ENCODE measurements at regions not wholly inside any gene's neighbourhood (a gene's known extent, or its start where the extent isn't known, plus 50 kb on each side); places are given as distances from the start of the nearest gene placed in this dataset.

DNA sequence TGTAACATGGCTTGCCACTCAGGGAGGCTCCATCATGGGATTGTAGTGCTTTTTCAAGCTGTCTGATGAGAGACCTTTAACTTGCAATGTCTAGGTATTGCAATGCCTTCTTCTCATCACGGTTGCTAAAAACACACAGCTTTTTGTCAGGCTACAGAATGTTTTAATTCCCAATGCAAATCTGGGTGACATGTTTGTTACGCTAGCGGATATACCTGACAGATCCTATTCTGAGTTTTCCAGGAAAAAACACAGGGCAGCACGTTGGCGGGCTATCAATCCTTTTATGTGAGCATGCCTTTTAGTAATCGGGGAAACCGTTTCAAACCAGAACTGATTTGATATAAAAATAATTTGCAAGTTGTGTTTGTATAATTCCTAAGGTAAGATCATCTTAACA, 577.2 kb upstream of the MAP3K7 start:
- Histone ChIP-seq H3K9me3 (ENCODE audit: control insufficient read depth in 1 of 2, low read length in 2 of 2) (peaks cover 0 to 2% of the 10 kb centered on the region in 2 donors), H3K36me3 (ENCODE audit: control insufficient read depth in 1 of 2, insufficient read depth in 2 of 2, low read length in 2 of 2) (no peaks in the 10 kb centered on the region), H3K27ac (ENCODE audit: low read length) (no peak overlapping the region)

GRCh38 chr6:91161246-91161645, 574.4 kb upstream of the MAP3K7 start:
- Histone ChIP-seq H3K4me3 (ENCODE audit: low read depth in 1 of 2, low read length in 2 of 2) (no peak overlapping the region), H3K27ac (ENCODE audit: low read length) (no peak overlapping the region), H3K9me3 (ENCODE audit: control insufficient read depth in 1 of 2, low read length in 2 of 2) (peaks cover 0 to 2% of the 10 kb centered on the region in 2 donors), H3K4me1 (ENCODE audit: control insufficient read depth in 1 of 2, insufficient read depth in 2 of 2, low read length in 2 of 2) (no peaks in the 10 kb centered on the region), H3K27me3 (ENCODE audit: low read depth, low read length) (no peaks in the 10 kb centered on the region), H3K36me3 (ENCODE audit: control insufficient read depth in 1 of 2, insufficient read depth in 2 of 2, low read length in 2 of 2) (no peaks in the 10 kb centered on the region)

More for the DNA sequence above, 577.2 kb upstream of the MAP3K7 start:
- no peaks in the 10 kb centered on the region for H3K27me3 ChIP-seq (ENCODE audit: low read depth, low read length)
- no peaks in the 10 kb centered on the region for H3K4me1 ChIP-seq (ENCODE audit: control insufficient read depth in 1 of 2, insufficient read depth in 2 of 2, low read length in 2 of 2)
- H3K4me3 ChIP-seq (ENCODE audit: low read depth in 1 of 2, low read length in 2 of 2) = no peak overlapping the region

DNA sequence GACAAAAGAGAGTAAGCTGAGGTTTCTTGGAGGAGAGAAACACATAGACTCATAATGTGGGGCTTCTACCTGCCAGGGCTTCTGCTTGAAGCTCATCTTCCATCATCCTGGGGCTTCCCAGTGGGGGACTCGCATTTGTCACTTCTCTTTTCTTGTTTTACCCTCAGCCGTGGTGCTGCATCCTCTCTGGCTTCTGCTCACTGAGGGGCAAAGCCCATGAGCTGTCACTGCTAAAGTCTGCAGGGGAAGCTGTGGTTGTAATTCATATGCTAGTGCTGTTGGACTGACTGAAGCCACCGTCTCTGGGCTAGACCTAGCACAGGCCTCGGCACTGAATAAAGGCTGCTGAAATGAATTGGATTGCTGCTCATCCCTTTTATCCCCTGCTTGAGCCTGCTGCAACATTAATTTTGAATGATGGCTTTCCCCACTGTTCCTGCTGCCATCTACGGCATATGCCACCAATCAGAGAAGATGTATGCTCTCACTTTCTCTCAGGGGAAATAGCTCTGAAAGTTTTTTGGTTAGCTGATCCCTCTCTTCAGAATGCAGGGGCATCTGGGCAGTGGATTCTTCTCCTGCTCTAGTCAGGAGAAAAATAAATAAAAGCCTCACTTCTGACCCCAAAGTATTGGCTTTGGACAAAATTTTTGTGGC, 568.4 kb upstream of the MAP3K7 start:
- H3K4me3 ChIP-seq (ENCODE audit: low read depth in 1 of 2, low read length in 2 of 2) = no peak overlapping the region
- H3K4me1 ChIP-seq (ENCODE audit: control insufficient read depth in 1 of 2, insufficient read depth in 2 of 2, low read length in 2 of 2) = no peaks in the 10 kb centered on the region
- H3K27me3 ChIP-seq (ENCODE audit: low read depth, low read length) = no peaks in the 10 kb centered on the region
- no peak overlapping the region for H3K27ac ChIP-seq (ENCODE audit: low read length)
- H3K9me3 ChIP-seq (ENCODE audit: control insufficient read depth in 1 of 2, low read length in 2 of 2) = no peaks in the 10 kb centered on the region
- H3K36me3 ChIP-seq (ENCODE audit: control insufficient read depth in 1 of 2, insufficient read depth in 2 of 2, low read length in 2 of 2) = no peaks in the 10 kb centered on the region

DNA sequence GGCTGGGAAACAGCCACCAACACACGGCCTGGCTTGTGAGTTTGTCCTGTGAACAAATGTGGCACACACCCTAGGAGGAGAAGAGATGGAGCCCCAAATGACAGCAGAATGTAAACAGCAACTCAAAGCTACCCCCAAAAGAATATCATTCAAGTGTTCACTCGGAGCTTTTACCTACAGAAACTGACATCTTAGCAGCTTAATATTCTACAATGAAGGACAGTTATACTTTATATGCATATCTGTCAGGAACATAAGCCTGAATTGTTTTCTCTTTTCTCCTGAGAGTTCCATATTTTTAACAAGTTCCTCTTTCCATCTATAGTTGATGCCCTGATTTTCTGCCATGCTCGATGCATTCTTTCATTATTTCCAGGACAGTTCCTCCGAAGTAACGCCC, 566.0 kb upstream of the MAP3K7 start:
- Histone ChIP-seq H3K4me3 (ENCODE audit: low read depth in 1 of 2, low read length in 2 of 2) (no peak overlapping the region), H3K9me3 (ENCODE audit: control insufficient read depth in 1 of 2, low read length in 2 of 2) (no peaks in the 10 kb centered on the region), H3K4me1 (ENCODE audit: control insufficient read depth in 1 of 2, insufficient read depth in 2 of 2, low read length in 2 of 2) (no peaks in the 10 kb centered on the region)

GRCh38 chr6:91149956-91150705, 563.3 kb upstream of the MAP3K7 start:
- H3K4me3 ChIP-seq (ENCODE audit: low read depth in 1 of 2, low read length in 2 of 2) = no peak overlapping the region
- no peaks in the 10 kb centered on the region for H3K4me1 ChIP-seq (ENCODE audit: control insufficient read depth in 1 of 2, insufficient read depth in 2 of 2, low read length in 2 of 2)
- no peak overlapping the region for H3K27ac ChIP-seq (ENCODE audit: low read length)
- no peaks in the 10 kb centered on the region for H3K9me3 ChIP-seq (ENCODE audit: control insufficient read depth in 1 of 2, low read length in 2 of 2)
- H3K36me3 ChIP-seq (ENCODE audit: control insufficient read depth in 1 of 2, insufficient read depth in 2 of 2, low read length in 2 of 2) = no peaks in the 10 kb centered on the region
- H3K27me3 ChIP-seq (ENCODE audit: low read depth, low read length) = no peaks in the 10 kb centered on the region

More for the DNA sequence above, 566.0 kb upstream of the MAP3K7 start:
- Histone ChIP-seq H3K27me3 (ENCODE audit: low read depth, low read length) (no peaks in the 10 kb centered on the region), H3K36me3 (ENCODE audit: control insufficient read depth in 1 of 2, insufficient read depth in 2 of 2, low read length in 2 of 2) (no peaks in the 10 kb centered on the region), H3K27ac (ENCODE audit: low read length) (no peak overlapping the region)

DNA sequence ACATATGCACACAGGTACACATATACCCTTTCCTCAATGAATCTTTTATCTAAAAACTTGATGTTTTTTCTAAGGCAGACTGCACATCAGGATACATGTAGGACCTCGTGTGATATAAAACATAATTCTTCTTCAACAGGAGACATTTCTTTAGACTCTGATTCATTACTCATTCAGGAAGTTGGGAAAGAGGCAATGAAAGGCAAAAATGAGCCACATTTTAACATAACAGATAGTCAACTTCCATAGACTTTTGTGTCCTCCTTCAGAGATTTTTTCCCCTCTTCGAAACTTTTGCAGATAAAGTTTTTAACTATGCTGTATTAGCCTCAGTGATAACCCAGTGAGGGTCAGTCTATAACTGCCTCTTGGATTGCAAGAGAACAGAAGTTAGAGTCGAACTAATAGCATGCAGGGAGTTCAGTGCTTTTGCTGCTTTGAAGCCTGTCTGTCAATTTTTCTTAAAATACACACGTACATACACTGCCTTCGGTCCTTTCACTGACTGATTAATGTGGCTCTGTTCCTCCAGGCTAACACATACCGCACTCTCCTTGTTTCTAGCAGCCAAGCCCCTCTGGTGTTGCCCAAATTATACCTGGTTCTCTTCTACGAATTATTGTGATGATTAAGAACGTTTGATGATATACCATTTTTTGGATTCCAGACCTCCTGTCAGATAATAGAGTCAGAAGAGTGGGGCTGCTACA, 562.5 kb upstream of the MAP3K7 start:
- Histone ChIP-seq H3K4me1 (ENCODE audit: control insufficient read depth in 1 of 2, insufficient read depth in 2 of 2, low read length in 2 of 2) (no peaks in the 10 kb centered on the region), H3K36me3 (ENCODE audit: control insufficient read depth in 1 of 2, insufficient read depth in 2 of 2, low read length in 2 of 2) (no peaks in the 10 kb centered on the region), H3K27me3 (ENCODE audit: low read depth, low read length) (no peaks in the 10 kb centered on the region), H3K9me3 (ENCODE audit: control insufficient read depth in 1 of 2, low read length in 2 of 2) (no peaks in the 10 kb centered on the region), H3K4me3 (ENCODE audit: low read depth in 1 of 2, low read length in 2 of 2) (no peak overlapping the region), H3K27ac (ENCODE audit: low read length) (no peak overlapping the region)

DNA sequence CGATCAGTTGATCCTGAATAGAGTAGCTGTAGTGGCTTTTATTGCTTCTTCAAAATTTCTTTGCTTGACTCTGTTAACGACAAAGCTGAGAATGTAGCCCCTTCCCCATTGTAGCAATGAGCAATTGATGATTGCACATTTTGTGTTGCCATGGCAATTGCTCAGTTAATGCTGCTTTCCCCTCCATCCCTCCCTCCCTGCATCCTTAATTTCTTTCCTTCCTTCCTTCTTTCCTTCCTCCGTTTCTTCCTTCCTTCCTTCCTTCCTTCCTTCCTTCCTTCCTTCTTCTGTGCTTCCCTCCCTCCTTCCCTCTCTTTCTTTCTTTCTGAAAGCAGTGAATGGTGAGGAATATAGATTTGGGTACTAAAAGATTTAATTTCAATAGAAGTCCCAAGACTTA, 557.3 kb upstream of the MAP3K7 start:
- H3K9me3 ChIP-seq (ENCODE audit: control insufficient read depth in 1 of 2, low read length in 2 of 2) = no peaks in the 10 kb centered on the region
- H3K4me3 ChIP-seq (ENCODE audit: low read depth in 1 of 2, low read length in 2 of 2) = no peak overlapping the region
- H3K27ac ChIP-seq (ENCODE audit: low read length) = no peak overlapping the region
- no peaks in the 10 kb centered on the region for H3K27me3 ChIP-seq (ENCODE audit: low read depth, low read length)
- H3K36me3 ChIP-seq (ENCODE audit: control insufficient read depth in 1 of 2, insufficient read depth in 2 of 2, low read length in 2 of 2) = no peaks in the 10 kb centered on the region
- H3K4me1 ChIP-seq (ENCODE audit: control insufficient read depth in 1 of 2, insufficient read depth in 2 of 2, low read length in 2 of 2) = no peaks in the 10 kb centered on the region

DNA sequence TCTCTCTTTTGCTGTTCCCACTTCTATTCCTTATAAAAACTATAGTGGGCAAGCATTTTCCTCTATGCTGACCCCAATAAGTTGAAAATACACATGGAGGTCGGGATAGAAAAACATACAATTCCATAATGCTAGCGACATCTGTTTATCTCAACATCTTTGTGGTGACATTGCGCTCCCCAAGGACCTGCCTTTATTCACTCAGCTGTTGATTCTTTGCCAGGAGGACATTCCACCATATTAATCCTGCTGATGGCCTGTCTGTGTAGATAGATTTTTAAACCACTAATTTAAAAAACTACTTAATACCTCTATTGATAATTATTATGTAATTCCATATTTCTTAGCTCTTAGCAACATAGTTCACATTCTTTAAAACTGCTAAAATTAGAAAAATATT, 555.3 kb upstream of the MAP3K7 start:
- H3K9me3 ChIP-seq (ENCODE audit: control insufficient read depth in 1 of 2, low read length in 2 of 2) = no peaks in the 10 kb centered on the region
- no peaks in the 10 kb centered on the region for H3K4me1 ChIP-seq (ENCODE audit: control insufficient read depth in 1 of 2, insufficient read depth in 2 of 2, low read length in 2 of 2)
- no peaks in the 10 kb centered on the region for H3K27me3 ChIP-seq (ENCODE audit: low read depth, low read length)
- H3K27ac ChIP-seq (ENCODE audit: low read length) = no peak overlapping the region
- no peak overlapping the region for H3K4me3 ChIP-seq (ENCODE audit: low read depth in 1 of 2, low read length in 2 of 2)
- no peaks in the 10 kb centered on the region for H3K36me3 ChIP-seq (ENCODE audit: control insufficient read depth in 1 of 2, insufficient read depth in 2 of 2, low read length in 2 of 2)

DNA sequence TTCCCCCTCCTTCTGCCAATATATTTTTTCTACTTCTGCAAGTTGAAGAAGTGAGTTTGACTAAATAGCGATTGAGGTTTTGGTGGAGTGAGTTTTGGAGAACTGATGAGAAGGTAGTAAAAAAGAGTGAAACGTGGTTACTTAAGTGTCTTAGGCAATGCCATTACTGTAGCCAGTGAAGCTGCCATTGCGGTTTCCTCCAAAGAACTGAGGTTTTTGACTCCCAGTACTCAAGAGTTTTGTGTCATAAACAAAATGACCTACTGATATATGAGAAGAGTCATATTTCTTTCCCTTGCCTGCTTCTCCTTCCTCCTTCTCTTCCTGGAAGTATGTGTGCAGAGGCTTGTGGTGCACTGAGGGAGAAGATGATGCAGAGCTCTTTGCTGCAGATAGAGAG, 554.5 kb upstream of the MAP3K7 start:
- no peaks in the 10 kb centered on the region for H3K4me1 ChIP-seq (ENCODE audit: control insufficient read depth in 1 of 2, insufficient read depth in 2 of 2, low read length in 2 of 2)
- H3K27me3 ChIP-seq (ENCODE audit: low read depth, low read length) = no peaks in the 10 kb centered on the region
- no peak overlapping the region for H3K27ac ChIP-seq (ENCODE audit: low read length)
- H3K4me3 ChIP-seq (ENCODE audit: low read depth in 1 of 2, low read length in 2 of 2) = no peak overlapping the region
- no peaks in the 10 kb centered on the region for H3K9me3 ChIP-seq (ENCODE audit: control insufficient read depth in 1 of 2, low read length in 2 of 2)
- H3K36me3 ChIP-seq (ENCODE audit: control insufficient read depth in 1 of 2, insufficient read depth in 2 of 2, low read length in 2 of 2) = no peaks in the 10 kb centered on the region

DNA sequence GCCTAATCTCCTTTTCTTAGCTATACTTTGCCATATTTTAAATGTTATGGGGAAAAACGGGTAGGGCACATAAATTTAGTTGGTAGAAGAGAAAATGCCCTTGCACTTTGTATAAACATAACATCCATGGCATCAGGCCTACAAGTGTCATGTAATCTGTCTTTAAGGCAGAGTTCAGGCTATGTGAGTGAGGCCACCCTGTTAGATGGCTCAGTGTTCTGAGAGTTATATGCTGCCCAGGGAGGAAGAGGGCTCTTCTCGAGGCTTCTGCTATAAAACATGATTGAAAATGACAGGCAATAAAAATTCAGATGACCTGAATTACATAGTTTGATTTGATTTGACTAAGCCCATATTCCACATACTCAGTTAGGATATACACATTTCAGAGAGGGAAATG, 553.6 kb upstream of the MAP3K7 start:
- H3K36me3 ChIP-seq (ENCODE audit: control insufficient read depth in 1 of 2, insufficient read depth in 2 of 2, low read length in 2 of 2) = no peaks in the 10 kb centered on the region

GRCh38 chr6:91137286-91137685, 550.4 kb upstream of the MAP3K7 start:
- H3K4me1 ChIP-seq (ENCODE audit: control insufficient read depth in 1 of 2, insufficient read depth in 2 of 2, low read length in 2 of 2) = no peaks in the 10 kb centered on the region
- H3K36me3 ChIP-seq (ENCODE audit: control insufficient read depth in 1 of 2, insufficient read depth in 2 of 2, low read length in 2 of 2) = no peaks in the 10 kb centered on the region
- no peak overlapping the region for H3K4me3 ChIP-seq (ENCODE audit: low read depth in 1 of 2, low read length in 2 of 2)
- no peaks in the 10 kb centered on the region for H3K9me3 ChIP-seq (ENCODE audit: control insufficient read depth in 1 of 2, low read length in 2 of 2)
- H3K27me3 ChIP-seq (ENCODE audit: low read depth, low read length) = no peaks in the 10 kb centered on the region
- no peak overlapping the region for H3K27ac ChIP-seq (ENCODE audit: low read length)

More for the DNA sequence above, 553.6 kb upstream of the MAP3K7 start:
- Histone ChIP-seq H3K9me3 (ENCODE audit: control insufficient read depth in 1 of 2, low read length in 2 of 2) (no peaks in the 10 kb centered on the region), H3K4me1 (ENCODE audit: control insufficient read depth in 1 of 2, insufficient read depth in 2 of 2, low read length in 2 of 2) (no peaks in the 10 kb centered on the region), H3K27me3 (ENCODE audit: low read depth, low read length) (no peaks in the 10 kb centered on the region), H3K4me3 (ENCODE audit: low read depth in 1 of 2, low read length in 2 of 2) (no peak overlapping the region), H3K27ac (ENCODE audit: low read length) (no peak overlapping the region)

All from muscle layer of duodenum (tissue), 2 donors.